CD4-positive, alpha-beta T cell treated with Interleukin-15 for 1 hour (primary cell): ENCODE measurements at regions not wholly inside any gene's neighbourhood (a gene's known extent, or its start where the extent isn't known, plus 50 kb on each side); places are given as distances from the start of the nearest gene placed in this dataset.

Experiments
- DNase-seq: peaks from one replicate; pipeline ENCODE4 v3.0.0-alpha.2; 2020

GRCh38 chr4:19698961-19699360, 552.7 kb upstream of the SLIT2 start:
- no peak for DNase-seq

GRCh38 chr4:19694812-19695211, 556.9 kb upstream of the SLIT2 start:
- DNase-seq, result no peak

GRCh38 chr4:19693936-19694570, 557.7 kb upstream of the SLIT2 start:
- no peak for DNase-seq

GRCh38 chr4:19689511-19689910, 562.2 kb upstream of the SLIT2 start:
- no peak for DNase-seq

- no peak for DNase-seq
Observed at GRCh38 chr4:19686456-19686855, 565.2 kb upstream of the SLIT2 start.

GRCh38 chr4:19684084-19684483, 567.6 kb upstream of the SLIT2 start:
- no peak for DNase-seq

- no peak for DNase-seq
Observed at GRCh38 chr4:19683426-19683825, 568.3 kb upstream of the SLIT2 start.

- no peak for DNase-seq
Observed at GRCh38 chr4:19677211-19677610, 574.5 kb upstream of the SLIT2 start.

GRCh38 chr4:19675172-19675811, 576.4 kb upstream of the SLIT2 start:
- no peak for DNase-seq

- no peak for DNase-seq
Observed at GRCh38 chr4:19659101-19659500, 592.6 kb upstream of the SLIT2 start.

GRCh38 chr4:19657856-19658255, 593.8 kb upstream of the SLIT2 start:
- DNase-seq, result no peak

GRCh38 chr4:19655666-19656065, 596.0 kb upstream of the SLIT2 start:
- no peak for DNase-seq

- no peak for DNase-seq
Observed at GRCh38 chr4:19650903-19651864, 600.5 kb upstream of the SLIT2 start.

GRCh38 chr4:19645589-19645988, 606.1 kb upstream of the SLIT2 start:
- no peak for DNase-seq

GRCh38 chr4:19636451-19636850, 615.3 kb upstream of the SLIT2 start:
- no peak for DNase-seq

GRCh38 chr4:19631814-19632213, 619.9 kb upstream of the SLIT2 start:
- no peak for DNase-seq

GRCh38 chr4:19623866-19624265, 627.8 kb upstream of the SLIT2 start:
- DNase-seq, result no peak

- no peak for DNase-seq
Observed at GRCh38 chr4:19615086-19615689, 636.5 kb upstream of the SLIT2 start.

- DNase-seq, result no peak
Observed at GRCh38 chr4:19614171-19614570, 637.5 kb upstream of the SLIT2 start.

- no peak for DNase-seq
Observed at GRCh38 chr4:19596342-19596741, 655.4 kb upstream of the SLIT2 start.

GRCh38 chr4:19592391-19592790, 659.3 kb upstream of the SLIT2 start:
- no peak for DNase-seq

- DNase-seq, result no peak
Observed at GRCh38 chr4:19583827-19584569, 667.7 kb upstream of the SLIT2 start.

GRCh38 chr4:19580095-19580494, 671.6 kb upstream of the SLIT2 start:
- no peak for DNase-seq
